PC-3 (cell line): ENCODE measurements at regions not wholly inside any gene's neighbourhood (a gene's known extent, or its start where the extent isn't known, plus 50 kb on each side); places are given as distances from the start of the nearest gene placed in this dataset.

Experiments used
- ATAC-seq: fragments of 200-7000 bp; cut with Tn5 transposase; 2 replicates; pipeline ENCODE4 v1.9.1; 2020; ENCODE audit warnings: mild to moderate bottlenecking, moderate library complexity
- BruUV-seq: library from RNA; stranded (reverse); fragments of 400-500 nt; replicated peaks from 2 replicates; lab custom pipeline; 2021; lab: Mats Ljungman, UMichigan
- CTCF ChIA-PET: fragments of 300-600 bp; sonication (Branson Sonifier 250); formaldehyde crosslinking; loops from one replicate; lab custom pipeline; 2022; ENCODE audit warnings: antibody characterized with exemption; lab: Charles Lee
- POLR2A ChIA-PET: fragments of 300-600 bp; sonication (Branson Sonifier 250); formaldehyde crosslinking; loops from one replicate; lab custom pipeline; 2022; ENCODE audit warnings: antibody characterized with exemption; ENCODE audit not compliant: unreplicated experiment; lab: Charles Lee
- DNase-seq: peaks from one replicate; pipeline ENCODE4 v3.0.0-alpha.2; 2015
- H2AFZ ChIP-seq: fragments of 300-600 bp; sonication (generic); 2 replicates; pipeline ENCODE4 v1.6.0; 2016; ENCODE audit warnings: antibody characterized with exemption, low read length
- H3F3A ChIP-seq: fragments of 300-600 bp; sonication (generic); one replicate; pipeline ENCODE4 v1.6.0; 2017; ENCODE audit warnings: antibody characterized with exemption, low read length, control low read depth, mild to moderate bottlenecking; ENCODE audit not compliant: unreplicated experiment
- H3K27ac ChIP-seq: fragments of 300-600 bp; sonication (generic); 2 replicates; pipeline ENCODE4 v1.5.1; 2016; ENCODE audit warnings: mild to moderate bottlenecking, low read length
- H3K27me3 ChIP-seq: fragments of 300-600 bp; sonication (generic); 2 replicates; pipeline ENCODE4 v1.6.1; 2016; ENCODE audit warnings: low read length, mixed read lengths
- H3K36me3 ChIP-seq: fragments of 300-600 bp; sonication (generic); 2 replicates; pipeline ENCODE4 v1.6.1; 2016; ENCODE audit warnings: low read depth, mixed run types, low read length, mixed read lengths
- H3K4me1 ChIP-seq: fragments of 300-600 bp; sonication (generic); 2 replicates; pipeline ENCODE4 v1.5.1; 2016; ENCODE audit warnings: low read length; ENCODE audit not compliant: insufficient read depth
- H3K4me2 ChIP-seq: fragments of 300-600 bp; sonication (generic); 2 replicates; pipeline ENCODE4 v1.6.0; 2016; ENCODE audit warnings: low read length
- H3K4me3 ChIP-seq: fragments of 300-600 bp; sonication (generic); 2 replicates; pipeline ENCODE4 v1.5.1; 2016; ENCODE audit warnings: mild to moderate bottlenecking, low read length, mixed read lengths
- H3K79me2 ChIP-seq: fragments of 300-600 bp; sonication (generic); 2 replicates; pipeline ENCODE4 v1.6.1; 2017; ENCODE audit warnings: low read length, mixed read lengths
- H3K9ac ChIP-seq: fragments of 300-600 bp; sonication (generic); 2 replicates; pipeline ENCODE4 v1.6.0; 2016; ENCODE audit warnings: mild to moderate bottlenecking, low read length
- H3K9me2 ChIP-seq: fragments of 300-600 bp; sonication (generic); replicated peaks from 2 replicates; pipeline ENCODE4 v1.6.1; 2016; ENCODE audit warnings: mixed run types, low read length, mixed read lengths
- H3K9me3 ChIP-seq: fragments of 300-600 bp; sonication (generic); 2 replicates; pipeline ENCODE4 v1.6.1; 2016; ENCODE audit warnings: low read length, mixed read lengths
- H4K20me1 ChIP-seq: fragments of 300-600 bp; sonication (generic); 2 replicates; pipeline ENCODE4 v1.6.1; 2016; ENCODE audit warnings: low read length, mixed read lengths
- CTCF ChIP-seq: fragments of 300-600 bp; sonication (generic); conservative IDR thresholded peaks from 2 replicates; pipeline ENCODE4 v1.5.1; 2017; ENCODE audit warnings: antibody characterized with exemption, low read depth, mild to moderate bottlenecking, low read length
- EZH2 ChIP-seq: fragments of 300-600 bp; sonication (generic); IDR thresholded peaks from one replicate; pipeline ENCODE4 v1.6.1; 2017; ENCODE audit warnings: antibody characterized with exemption, mild to moderate bottlenecking, low read length; ENCODE audit not compliant: unreplicated experiment
- EZH2phosphoT487 ChIP-seq: fragments of 300-600 bp; sonication (generic); IDR thresholded peaks from 2 replicates; pipeline ENCODE4 v1.6.1; 2018; ENCODE audit warnings: mild to moderate bottlenecking, antibody characterized with exemption, low read length, borderline replicate concordance
- intact Hi-C: fragments of 100-400 bp; cut with micrococcal nuclease; formaldehyde crosslinking; loops from 2 replicates; pipeline ENCODE4 v1.9.0; 2023

- H3K9ac ChIP-seq, result no peak overlapping the region
- 0 out of 2 replicates have a peak, but pooled peaks cover 3% of the 10 kb centered on the region for H3K4me1 ChIP-seq
- ATAC-seq, result no peak
- no TSS peak for BruUV-seq
- DNase-seq, result no peak
- no peak overlapping the region for H3K4me2 ChIP-seq
- ChIA-PET POLR2A (no interaction called here), CTCF (no interaction called here)
- no peaks in the 10 kb centered on the region for H3K79me2 ChIP-seq
- no peaks in the 10 kb centered on the region for H3K36me3 ChIP-seq
- intact Hi-C loops, result loop anchor here (10.0 kb wide), 1 partner anchor 314 kb away; no protein-coding TSS in a partner anchor
- H3K9me2 ChIP-seq, result no peaks in the 10 kb centered on the region
- no peak overlapping the region for H3K27ac ChIP-seq
- no peak overlapping the region for H3K4me3 ChIP-seq
- no peak for TF ChIP-seq EZH2phosphoT487
- no peak for TF ChIP-seq CTCF
- no peak for TF ChIP-seq EZH2
- H3K27me3 ChIP-seq, result no peaks in the 10 kb centered on the region
- H3F3A ChIP-seq, result no peaks in the 10 kb centered on the region
- no peak overlapping the region for H2AFZ ChIP-seq
- H4K20me1 ChIP-seq, result no peaks in the 10 kb centered on the region
- no peaks in the 10 kb centered on the region for H3K9me3 ChIP-seq
These were observed 1082.0 kb downstream of the DSC3 start for GRCh38 chr18:29960539-29960938.

DNA sequence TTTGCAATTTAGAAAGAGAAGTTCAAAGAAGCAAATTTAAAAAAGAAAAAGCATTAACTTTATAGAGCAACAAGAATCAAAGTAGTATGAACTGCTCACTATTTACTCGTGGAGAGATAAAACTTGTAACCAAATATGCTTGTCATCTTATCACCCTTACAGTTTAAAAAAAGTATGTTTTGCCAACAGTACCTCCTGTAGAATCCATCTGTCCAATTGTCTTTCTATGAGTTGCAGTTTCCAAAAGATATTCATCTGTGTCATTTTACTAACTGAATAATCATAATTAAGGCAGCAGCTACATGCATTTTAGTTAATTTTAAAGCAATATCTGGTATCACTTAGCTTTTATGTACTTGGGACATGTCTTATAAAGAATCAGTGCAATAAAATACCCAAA is 1112.3 kb downstream of the DSC3 start:
- no peaks in the 10 kb centered on the region for H3K9me3 ChIP-seq
- H3K27me3 ChIP-seq, result no peaks in the 10 kb centered on the region
- no peaks in the 10 kb centered on the region for H3F3A ChIP-seq
- no peak overlapping the region for H3K27ac ChIP-seq
- H4K20me1 ChIP-seq, result no peaks in the 10 kb centered on the region
- intact Hi-C loops, result no loop called here
- no peak overlapping the region for H3K4me3 ChIP-seq
- H3K9me2 ChIP-seq, result no peaks in the 10 kb centered on the region
- H3K36me3 ChIP-seq, result no peaks in the 10 kb centered on the region
- H3K4me1 ChIP-seq, result no peaks in the 10 kb centered on the region
- ATAC-seq (no peak), DNase-seq (no peak)
- no peak for TF ChIP-seq EZH2phosphoT487
- H3K4me2 ChIP-seq, result no peak overlapping the region
- no peak overlapping the region for H2AFZ ChIP-seq
- POLR2A ChIA-PET, result interaction anchor here (0.6 kb wide), 1 partner anchor 351 kb away, joined by 3 read pairs; no protein-coding TSS in a partner anchor
- CTCF ChIA-PET, result no interaction called here
- BruUV-seq, result no TSS peak
- H3K9ac ChIP-seq, result no peak overlapping the region
- H3K79me2 ChIP-seq, result no peaks in the 10 kb centered on the region

DNA sequence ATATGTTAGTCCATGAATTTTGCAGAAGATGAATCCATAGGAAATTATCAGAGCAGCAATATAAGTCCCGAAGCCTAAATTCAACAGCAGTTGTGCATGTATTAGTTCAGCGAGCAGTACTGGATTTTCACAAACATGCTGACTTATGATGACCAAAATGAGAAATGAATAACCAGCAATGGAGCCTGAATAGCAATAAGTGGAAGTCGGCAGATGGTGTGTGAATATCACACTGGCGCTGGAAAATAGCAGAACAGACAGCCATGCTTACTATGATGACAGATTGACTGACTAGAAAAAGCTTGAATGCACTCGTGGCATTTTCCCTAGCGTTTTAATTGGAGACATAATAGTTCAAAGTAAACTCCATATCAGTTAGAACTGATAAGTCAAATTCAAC is 1114.5 kb downstream of the DSC3 start:
- no peak for DNase-seq
- Histone ChIP-seq H3K79me2 (no peaks in the 10 kb centered on the region), H4K20me1 (no peaks in the 10 kb centered on the region), H2AFZ (no peak overlapping the region), H3K36me3 (no peaks in the 10 kb centered on the region), H3K4me2 (no peak overlapping the region), H3K27me3 (no peaks in the 10 kb centered on the region), H3K9ac (no peak overlapping the region), H3K9me3 (no peaks in the 10 kb centered on the region), H3K9me2 (no peaks in the 10 kb centered on the region), H3K27ac (no peak overlapping the region), H3F3A (no peaks in the 10 kb centered on the region), H3K4me1 (no peaks in the 10 kb centered on the region), H3K4me3 (no peak overlapping the region)
- ChIA-PET POLR2A (no interaction called here), CTCF (no interaction called here)
- BruUV-seq, result no TSS peak
- intact Hi-C loops, result no loop called here
- no peak for ATAC-seq
- TF ChIP-seq EZH2 (no peak), EZH2phosphoT487 (no peak), CTCF (no peak)
